Neural progenitor cell (in vitro differentiated cells): ENCODE measurements at regions not wholly inside any gene's neighbourhood (a gene's known extent, or its start where the extent isn't known, plus 50 kb on each side); places are given as distances from the start of the nearest gene placed in this dataset.

ENCODE experiments used
- EZH2 ChIP-seq: fragments of 200-600 bp; sonication (generic); IDR thresholded peaks from 2 replicates; pipeline ENCODE4 v1.6.1; 2017; ENCODE audit warnings: antibody characterized with exemption, mild to moderate bottlenecking, moderate library complexity
- EZH2phosphoT487 ChIP-seq: fragments of 200-600 bp; sonication (generic); IDR thresholded peaks from 2 replicates; pipeline ENCODE4 v1.6.1; 2017; ENCODE audit warnings: antibody characterized with exemption
- TF ChIP-seq, protein P1 (sequence below): fragments of 200-600 bp; sonication (generic); IDR thresholded peaks from 2 replicates; pipeline ENCODE4 v1.5.1; 2017; ENCODE audit warnings: antibody characterized with exemption, mild to moderate bottlenecking

- TF ChIP-seq EZH2 (no peak), EZH2phosphoT487 (no peak)
- TF ChIP-seq, protein P1, sequence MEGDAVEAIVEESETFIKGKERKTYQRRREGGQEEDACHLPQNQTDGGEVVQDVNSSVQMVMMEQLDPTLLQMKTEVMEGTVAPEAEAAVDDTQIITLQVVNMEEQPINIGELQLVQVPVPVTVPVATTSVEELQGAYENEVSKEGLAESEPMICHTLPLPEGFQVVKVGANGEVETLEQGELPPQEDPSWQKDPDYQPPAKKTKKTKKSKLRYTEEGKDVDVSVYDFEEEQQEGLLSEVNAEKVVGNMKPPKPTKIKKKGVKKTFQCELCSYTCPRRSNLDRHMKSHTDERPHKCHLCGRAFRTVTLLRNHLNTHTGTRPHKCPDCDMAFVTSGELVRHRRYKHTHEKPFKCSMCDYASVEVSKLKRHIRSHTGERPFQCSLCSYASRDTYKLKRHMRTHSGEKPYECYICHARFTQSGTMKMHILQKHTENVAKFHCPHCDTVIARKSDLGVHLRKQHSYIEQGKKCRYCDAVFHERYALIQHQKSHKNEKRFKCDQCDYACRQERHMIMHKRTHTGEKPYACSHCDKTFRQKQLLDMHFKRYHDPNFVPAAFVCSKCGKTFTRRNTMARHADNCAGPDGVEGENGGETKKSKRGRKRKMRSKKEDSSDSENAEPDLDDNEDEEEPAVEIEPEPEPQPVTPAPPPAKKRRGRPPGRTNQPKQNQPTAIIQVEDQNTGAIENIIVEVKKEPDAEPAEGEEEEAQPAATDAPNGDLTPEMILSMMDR, result no peak
Measured at GRCh38 chr11:120034881-120035630, 102.9 kb downstream of the TRIM29 start.
